ENCODE measurements at regions not wholly inside any gene's neighbourhood (a gene's known extent, or its start where the extent isn't known, plus 50 kb on each side); places are given as distances from the start of the nearest gene placed in this dataset.
A peak's percentile ranks its signal among the peaks of the same experiment; 100 is the strongest.

- Mint-ChIP-seq H3K36me3 (ENCODE audit: insufficient read depth, unreplicated experiment) (no peaks in the 10 kb centered on the region), H3K4me3 (ENCODE audit: unreplicated experiment) (no peak overlapping the region), H3K4me1 (ENCODE audit: low read depth, unreplicated experiment) (peaks cover 3% of the 10 kb centered on the region), H3K9me3 (ENCODE audit: unreplicated experiment) (no peaks in the 10 kb centered on the region), H3K27me3 (ENCODE audit: insufficient read depth, unreplicated experiment) (no peaks in the 10 kb centered on the region), H3K27ac (ENCODE audit: unreplicated experiment) (no peak overlapping the region)
- TF ChIP-seq CTCF (IDR thresholded peaks at IDR 0.05; ENCODE audit: insufficient read depth in 1 of 2, low read depth in 1 of 2, low read length in 1 of 2, severe bottlenecking in 1 of 2, unreplicated experiment in 1 of 2), result no peak
- CTCF ChIA-PET, result interaction anchor here (1.2 kb wide), 1 partner anchor 124 kb away, joined by 3 read pairs; no protein-coding TSS in a partner anchor
- peaks cover 3% of the 10 kb centered on the region; the same call in 1 of the 2 replicates for H3K4me1 ChIP-seq
- H3K36me3 ChIP-seq (ENCODE audit: control insufficient read depth, insufficient read depth, low read length), result no peaks in the 10 kb centered on the region
- BruUV-seq (replicated peaks), result no TSS peak
- intact Hi-C loops (cut with micrococcal nuclease; ENCODE audit: unreplicated experiment), result no loop called here
- DNase-seq, result no peak
- POLR2A ChIA-PET, result no interaction called here
- H3K4me3 ChIP-seq (ENCODE audit: low read depth, low read length), result no peak overlapping the region
- H3K27me3 ChIP-seq (replicated peaks; ENCODE audit: control insufficient read depth, insufficient read depth, low read length), result no peaks in the 10 kb centered on the region
- H3K9me3 ChIP-seq, result no peaks in the 10 kb centered on the region
These were observed 55.6 kb downstream of the SOWAHC start for GRCh38 chr2:109669731-109670130.

GRCh38 chr2:109670556-109671411, 56.6 kb downstream of the SOWAHC start:
- POLR2A ChIA-PET, result no interaction called here
- no peaks in the 10 kb centered on the region for H3K9me3 ChIP-seq
- no peak for TF ChIP-seq CTCF (IDR thresholded peaks at IDR 0.05; ENCODE audit: insufficient read depth in 1 of 2, low read depth in 1 of 2, low read length in 1 of 2, severe bottlenecking in 1 of 2, unreplicated experiment in 1 of 2)
- no peak overlapping the region for H3K4me3 Mint-ChIP-seq (ENCODE audit: unreplicated experiment)
- H3K27me3 ChIP-seq (replicated peaks; ENCODE audit: control insufficient read depth, insufficient read depth, low read length), result no peaks in the 10 kb centered on the region
- H3K27me3 Mint-ChIP-seq (ENCODE audit: insufficient read depth, unreplicated experiment), result no peaks in the 10 kb centered on the region
- peaks cover 11% of the 10 kb centered on the region for H3K4me1 Mint-ChIP-seq (ENCODE audit: low read depth, unreplicated experiment)
- no peaks in the 10 kb centered on the region for H3K9me3 Mint-ChIP-seq (ENCODE audit: unreplicated experiment)
- H3K4me1 ChIP-seq, result peaks cover 13% of the 10 kb centered on the region
- no peak overlapping the region for H3K27ac Mint-ChIP-seq (ENCODE audit: unreplicated experiment)
- DNase-seq, result no peak
- H3K36me3 Mint-ChIP-seq (ENCODE audit: insufficient read depth, unreplicated experiment), result no peaks in the 10 kb centered on the region
- intact Hi-C loops (cut with micrococcal nuclease; ENCODE audit: unreplicated experiment), result no loop called here
- H3K4me3 ChIP-seq (ENCODE audit: low read depth, low read length), result no peak overlapping the region
- BruUV-seq (replicated peaks), result no TSS peak
- H3K36me3 ChIP-seq (ENCODE audit: control insufficient read depth, insufficient read depth, low read length), result no peaks in the 10 kb centered on the region
- CTCF ChIA-PET, result no interaction called here

- Histone ChIP-seq H3K27me3 (replicated peaks; ENCODE audit: control insufficient read depth, insufficient read depth, low read length) (no peaks in the 10 kb centered on the region), H3K4me3 (ENCODE audit: low read depth, low read length) (no peak overlapping the region), H3K9me3 (no peaks in the 10 kb centered on the region), H3K4me1 (peaks cover 41% of the 10 kb centered on the region), H3K36me3 (ENCODE audit: control insufficient read depth, insufficient read depth, low read length) (no peaks in the 10 kb centered on the region)
- intact Hi-C loops (cut with micrococcal nuclease; ENCODE audit: unreplicated experiment), result no loop called here
- H3K9me3 Mint-ChIP-seq (ENCODE audit: unreplicated experiment), result no peaks in the 10 kb centered on the region
- ChIA-PET POLR2A (no interaction called here), CTCF (interaction anchor here (0.7 to 1.2 kb wide), 2 partner anchors 24 to 129 kb away, joined by 3 to 5 read pairs; no protein-coding TSS in a partner anchor)
- no peaks in the 10 kb centered on the region for H3K36me3 Mint-ChIP-seq (ENCODE audit: insufficient read depth, unreplicated experiment)
- peaks cover 46% of the 10 kb centered on the region for H3K4me1 Mint-ChIP-seq (ENCODE audit: low read depth, unreplicated experiment)
- DNase-seq, result no peak
- no peak for TF ChIP-seq CTCF (IDR thresholded peaks at IDR 0.05; ENCODE audit: insufficient read depth in 1 of 2, low read depth in 1 of 2, low read length in 1 of 2, severe bottlenecking in 1 of 2, unreplicated experiment in 1 of 2)
- no peaks in the 10 kb centered on the region for H3K27me3 Mint-ChIP-seq (ENCODE audit: insufficient read depth, unreplicated experiment)
- no TSS peak for BruUV-seq (replicated peaks)
- no peak overlapping the region for H3K4me3 Mint-ChIP-seq (ENCODE audit: unreplicated experiment)
- H3K27ac Mint-ChIP-seq (ENCODE audit: unreplicated experiment), result peak overlapping the region; percentile 0
These were observed 60.9 kb downstream of the SOWAHC start for GRCh38 chr2:109674894-109675534.
